Gastrocnemius medialis (tissue), 4 donors: ENCODE measurements at regions not wholly inside any gene's neighbourhood (a gene's known extent, or its start where the extent isn't known, plus 50 kb on each side); places are given as distances from the start of the nearest gene placed in this dataset.

ENCODE experiments used
- POLR2A ChIP-seq, 2 donors: fragments of 450-650 bp; IDR thresholded peaks; one replicate each; pipeline ENCODE4 v1.6.1; 2017; ENCODE audit warnings: antibody characterized with exemption in 2 of 2, mild to moderate bottlenecking in 2 of 2, moderate library complexity in 2 of 2
- TF ChIP-seq, protein P1 (sequence below), 5 experiments: fragments of 450-650 bp in 3 of 5; fragments of 200-600 bp in 2 of 5; sonication (generic) in 2 of 5; IDR thresholded peaks in 4 of 5; conservative IDR thresholded peaks in 1 of 5; 1 replicate in 4 of 5; 2 replicates in 1 of 5; pipeline ENCODE4 v1.5.1; 2016 to 2019; ENCODE audit warnings: antibody characterized with exemption in 5 of 5, mild to moderate bottlenecking in 3 of 5, moderate library complexity in 3 of 5

GRCh38 chr17:77510133-77510796 lies 369.5 kb downstream of the SEC14L1 start:
- TF ChIP-seq POLR2A (IDR thresholded peaks at IDR 0.05) = no peak
- TF ChIP-seq, protein P1, sequence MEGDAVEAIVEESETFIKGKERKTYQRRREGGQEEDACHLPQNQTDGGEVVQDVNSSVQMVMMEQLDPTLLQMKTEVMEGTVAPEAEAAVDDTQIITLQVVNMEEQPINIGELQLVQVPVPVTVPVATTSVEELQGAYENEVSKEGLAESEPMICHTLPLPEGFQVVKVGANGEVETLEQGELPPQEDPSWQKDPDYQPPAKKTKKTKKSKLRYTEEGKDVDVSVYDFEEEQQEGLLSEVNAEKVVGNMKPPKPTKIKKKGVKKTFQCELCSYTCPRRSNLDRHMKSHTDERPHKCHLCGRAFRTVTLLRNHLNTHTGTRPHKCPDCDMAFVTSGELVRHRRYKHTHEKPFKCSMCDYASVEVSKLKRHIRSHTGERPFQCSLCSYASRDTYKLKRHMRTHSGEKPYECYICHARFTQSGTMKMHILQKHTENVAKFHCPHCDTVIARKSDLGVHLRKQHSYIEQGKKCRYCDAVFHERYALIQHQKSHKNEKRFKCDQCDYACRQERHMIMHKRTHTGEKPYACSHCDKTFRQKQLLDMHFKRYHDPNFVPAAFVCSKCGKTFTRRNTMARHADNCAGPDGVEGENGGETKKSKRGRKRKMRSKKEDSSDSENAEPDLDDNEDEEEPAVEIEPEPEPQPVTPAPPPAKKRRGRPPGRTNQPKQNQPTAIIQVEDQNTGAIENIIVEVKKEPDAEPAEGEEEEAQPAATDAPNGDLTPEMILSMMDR (IDR thresholded peaks at IDR 0.05 in 4 of 5, conservative IDR thresholded peaks at IDR 0.05 in 1 of 5) = no peak
